SK-N-MC (cell line): ENCODE measurements at regions not wholly inside any gene's neighbourhood (a gene's known extent, or its start where the extent isn't known, plus 50 kb on each side); places are given as distances from the start of the nearest gene placed in this dataset.

Experiments used
- EZH2 ChIP-seq: fragments of 200-600 bp; sonication (generic); IDR thresholded peaks from one replicate; pipeline ENCODE4 v1.6.1; 2017; ENCODE audit warnings: antibody characterized with exemption
- FOXP2 ChIP-seq: optimal IDR thresholded peaks from 2 replicates; pipeline ENCODE3; 2011; ENCODE audit warnings: mild to moderate bottlenecking, moderate library complexity; ENCODE audit not compliant: insufficient read depth; ENCODE audit errors: extremely low read length, control extremely low read depth
- POLR2AphosphoS5 ChIP-seq: IDR thresholded peaks from 2 replicates; pipeline ENCODE4 v1.6.1; 2012; ENCODE audit warnings: mild to moderate bottlenecking, low read depth, low read length, borderline replicate concordance

DNA sequence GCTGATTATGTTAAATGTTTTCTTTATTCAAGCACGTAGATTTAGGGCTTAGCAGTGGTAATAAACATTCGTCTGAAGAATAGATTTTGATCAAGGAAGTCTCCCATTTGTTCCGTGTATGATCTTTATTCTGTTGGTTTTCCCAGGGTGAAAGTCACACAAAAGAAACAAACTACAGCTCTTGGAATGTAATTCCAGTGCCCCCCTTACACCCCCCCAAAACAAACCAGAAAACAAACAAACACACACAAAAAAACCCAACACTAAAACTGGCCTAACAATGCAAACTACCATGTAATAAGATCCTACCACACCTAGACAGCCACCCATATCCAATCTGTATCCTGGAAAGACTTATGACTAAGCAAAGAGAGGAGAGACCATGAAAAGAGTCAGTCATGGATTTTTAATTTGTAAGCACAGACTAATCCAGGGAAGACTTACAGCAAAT lies 196.2 kb upstream of the ELL2 start:
- TF ChIP-seq POLR2AphosphoS5: no peak
- no peak for TF ChIP-seq EZH2
- TF ChIP-seq FOXP2: no peak
